ENCODE measurements at regions not wholly inside any gene's neighbourhood (a gene's known extent, or its start where the extent isn't known, plus 50 kb on each side); places are given as distances from the start of the nearest gene placed in this dataset.

DNA sequence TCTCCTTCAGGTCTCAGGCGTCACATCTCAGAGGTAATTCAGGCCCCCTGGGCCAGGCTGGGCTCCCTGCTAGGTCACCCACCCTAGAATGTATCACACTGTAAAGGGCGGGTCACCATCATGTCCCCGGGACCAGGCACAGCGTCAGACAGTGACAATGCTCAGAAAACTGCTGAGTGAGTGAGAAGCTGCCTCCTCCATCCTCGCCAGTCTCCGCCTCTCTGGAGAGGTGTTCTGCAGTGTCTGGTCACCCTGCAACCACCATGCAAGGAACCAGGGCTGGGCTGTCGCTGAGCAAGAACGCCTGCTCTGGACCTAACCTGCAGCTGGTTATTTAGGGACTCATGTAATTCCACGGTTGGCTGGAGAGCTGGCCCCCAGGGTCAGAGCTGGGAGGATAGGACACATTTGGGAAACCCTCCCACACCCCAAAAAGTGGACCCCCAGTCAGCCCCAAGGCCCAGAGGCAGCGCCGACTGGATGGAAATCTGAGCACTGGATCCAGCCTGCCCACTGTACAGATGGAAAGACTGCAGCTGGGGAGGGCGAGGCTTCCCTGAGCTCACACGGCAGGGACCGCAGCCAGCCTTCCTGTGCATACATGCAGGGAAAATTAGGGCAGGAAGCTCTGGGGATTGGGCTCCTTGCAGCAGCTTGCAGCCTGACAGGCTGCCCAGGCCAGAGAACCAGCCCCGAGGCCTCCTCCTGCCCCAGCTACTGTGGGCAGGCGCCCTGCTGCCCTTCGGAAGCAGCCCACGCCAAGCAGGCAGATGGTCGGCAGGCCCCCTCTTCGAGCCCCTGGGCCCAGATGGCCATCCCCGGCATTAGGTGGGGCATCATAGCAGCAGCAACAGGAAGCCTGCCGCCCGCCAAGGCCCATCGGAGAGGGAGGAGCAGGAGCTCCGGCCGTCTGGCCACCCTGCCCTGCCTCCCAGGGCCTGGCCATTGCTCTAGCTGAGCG is 105.4 kb upstream of the ZMIZ1 start:
- Histone ChIP-seq H3K36me3 (ENCODE audit: control insufficient read depth, insufficient read depth, low read length) (no peaks in the 10 kb centered on the region), H3K4me3 (ENCODE audit: low read depth, low read length) (no peak overlapping the region), H3K27me3 (ENCODE audit: control insufficient read depth, insufficient read depth, low read length) (no peaks in the 10 kb centered on the region)
- no peak for TF ChIP-seq CTCF (IDR thresholded peaks at IDR 0.05; ENCODE audit: insufficient read depth, low read length, poor library complexity, severe bottlenecking)
- no peak for DNase-seq (ENCODE audit: low read depth)

- no peak overlapping the region for H3K4me3 ChIP-seq (ENCODE audit: low read depth, low read length)
- H3K36me3 ChIP-seq (ENCODE audit: control insufficient read depth, insufficient read depth, low read length) = no peaks in the 10 kb centered on the region
- no peak for DNase-seq (ENCODE audit: low read depth)
- H3K27me3 ChIP-seq (ENCODE audit: control insufficient read depth, insufficient read depth, low read length) = no peaks in the 10 kb centered on the region
- TF ChIP-seq CTCF (IDR thresholded peaks at IDR 0.05; ENCODE audit: insufficient read depth, low read length, poor library complexity, severe bottlenecking) = no peak
Observed at GRCh38 chr10:78964274-78964951, 104.4 kb upstream of the ZMIZ1 start.

DNA sequence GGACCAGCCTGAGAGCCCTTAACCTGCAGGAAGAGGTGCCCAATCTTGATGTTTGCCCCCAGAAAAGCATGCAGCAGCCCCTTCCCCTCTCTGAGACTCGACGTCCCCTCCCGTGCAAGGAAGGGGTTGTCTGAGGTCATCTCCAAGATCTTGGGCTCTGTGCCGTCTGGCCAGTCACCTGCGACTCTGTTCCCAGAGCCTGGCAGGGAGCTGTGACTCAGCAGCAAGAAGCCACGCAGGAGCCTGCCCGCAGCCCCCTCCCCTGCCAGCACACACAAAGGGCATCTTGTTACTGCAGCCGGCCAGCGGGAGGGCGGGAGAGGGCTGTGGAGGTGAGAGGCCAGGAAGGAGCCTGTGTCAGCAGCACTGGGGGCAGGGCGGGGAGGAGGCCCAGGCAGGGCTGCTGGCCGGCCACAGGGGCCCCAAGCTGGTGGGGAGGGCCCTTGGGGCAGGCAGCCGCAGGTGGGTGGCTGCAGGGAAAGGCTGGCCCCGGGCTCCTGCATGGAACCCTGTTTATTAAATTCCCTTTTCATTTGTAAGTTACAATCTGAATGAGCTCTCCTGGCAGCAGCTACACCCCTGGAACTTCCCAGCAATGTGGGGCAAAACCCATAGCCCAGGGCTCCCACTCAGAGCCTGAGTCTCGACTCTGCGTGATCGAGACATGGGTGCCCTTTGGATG is 103.7 kb upstream of the ZMIZ1 start:
- DNase-seq (ENCODE audit: low read depth) = peak; percentile 82
- Histone ChIP-seq H3K27me3 (ENCODE audit: control insufficient read depth, insufficient read depth, low read length) (no peaks in the 10 kb centered on the region), H3K4me3 (ENCODE audit: low read depth, low read length) (no peak overlapping the region), H3K36me3 (ENCODE audit: control insufficient read depth, insufficient read depth, low read length) (no peaks in the 10 kb centered on the region)
- TF ChIP-seq CTCF (IDR thresholded peaks at IDR 0.05; ENCODE audit: insufficient read depth, low read length, poor library complexity, severe bottlenecking) = no peak

DNA sequence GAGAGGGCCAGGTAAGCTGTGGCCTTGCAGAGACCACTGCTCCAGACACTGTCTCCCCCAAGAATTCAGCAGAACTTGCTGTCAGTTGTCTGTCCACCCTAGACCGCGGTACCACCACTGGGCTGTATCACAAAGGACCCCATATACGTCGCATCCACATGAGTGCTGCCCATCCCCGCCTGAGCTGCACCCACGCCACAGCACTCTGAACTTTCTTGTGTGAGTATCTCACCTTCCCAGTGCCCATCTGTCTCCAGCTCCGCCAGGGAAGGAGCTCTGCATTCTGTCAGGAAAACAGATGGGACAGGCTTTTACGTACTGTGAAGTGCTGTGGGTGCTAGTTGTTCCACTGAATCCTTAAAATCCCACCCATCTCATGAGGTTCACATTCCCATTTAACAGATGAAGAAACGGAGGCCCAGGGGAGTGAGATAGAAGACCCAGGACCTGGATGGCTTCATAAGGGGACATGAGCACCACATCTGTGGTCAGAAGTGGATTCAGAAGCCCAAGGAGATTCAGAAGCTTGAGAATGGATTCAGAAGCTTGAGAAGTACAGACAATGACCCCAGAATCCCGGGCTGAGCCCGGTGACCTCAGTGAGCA is 102.5 kb upstream of the ZMIZ1 start:
- no peak for TF ChIP-seq CTCF (IDR thresholded peaks at IDR 0.05; ENCODE audit: insufficient read depth, low read length, poor library complexity, severe bottlenecking)
- Histone ChIP-seq H3K27me3 (ENCODE audit: control insufficient read depth, insufficient read depth, low read length) (no peaks in the 10 kb centered on the region), H3K36me3 (ENCODE audit: control insufficient read depth, insufficient read depth, low read length) (no peaks in the 10 kb centered on the region), H3K4me3 (ENCODE audit: low read depth, low read length) (no peak overlapping the region)
- DNase-seq (ENCODE audit: low read depth) = no peak

DNA sequence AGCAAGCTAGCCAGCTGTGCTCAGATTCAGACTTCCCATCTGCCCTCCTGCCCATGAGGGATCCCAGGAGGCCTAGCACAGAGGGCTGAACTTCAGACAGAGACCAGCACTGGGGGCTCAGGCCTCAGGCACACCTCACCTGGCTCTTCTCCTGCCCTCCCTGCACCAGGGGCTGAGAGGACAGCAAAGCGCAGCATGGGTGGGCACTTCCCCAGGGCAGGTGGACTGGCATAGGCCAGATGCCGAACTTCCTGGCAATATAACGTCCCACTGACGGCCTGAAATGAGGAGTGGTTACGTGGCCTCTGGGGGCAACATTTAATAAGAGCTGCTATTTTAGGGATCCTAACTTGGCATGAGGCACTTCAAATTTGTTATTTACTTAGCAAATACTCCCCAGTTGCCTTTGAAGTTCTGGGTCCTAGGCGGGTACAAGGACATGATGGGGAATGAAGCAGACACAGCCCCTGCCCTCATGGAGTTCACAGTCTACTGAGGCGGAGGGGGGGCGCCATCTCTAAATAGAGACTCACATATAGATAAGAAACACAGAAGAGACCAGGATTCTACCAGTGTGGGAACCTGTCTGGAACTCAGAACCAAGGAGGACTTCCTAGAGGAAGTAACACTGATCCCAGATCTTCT is 101.8 kb upstream of the ZMIZ1 start:
- Histone ChIP-seq H3K27me3 (ENCODE audit: control insufficient read depth, insufficient read depth, low read length) (no peaks in the 10 kb centered on the region), H3K36me3 (ENCODE audit: control insufficient read depth, insufficient read depth, low read length) (no peaks in the 10 kb centered on the region), H3K4me3 (ENCODE audit: low read depth, low read length) (no peak overlapping the region)
- TF ChIP-seq CTCF (IDR thresholded peaks at IDR 0.05; ENCODE audit: insufficient read depth, low read length, poor library complexity, severe bottlenecking) = no peak
- DNase-seq (ENCODE audit: low read depth) = no peak
